ENCODE measurements at regions not wholly inside any gene's neighbourhood (a gene's known extent, or its start where the extent isn't known, plus 50 kb on each side); places are given as distances from the start of the nearest gene placed in this dataset.

GRCh38 chr3:99342383-99342782, 296.0 kb upstream of the COL8A1 start (continued):
- TF ChIP-seq ZBTB26 (CRISPR knock-in tag; IDR thresholded peaks at IDR 0.05; ENCODE audit: borderline replicate concordance) = no peak
- no peak for TF ChIP-seq ZNF180 (CRISPR knock-in tag; IDR thresholded peaks at IDR 0.05; ENCODE audit: borderline replicate concordance, low read depth)
- no peak for TF ChIP-seq ZNF552 (CRISPR knock-in tag; IDR thresholded peaks at IDR 0.05; ENCODE audit: borderline replicate concordance)
- no peak for TF ChIP-seq TFDP2 (CRISPR knock-in tag; IDR thresholded peaks at IDR 0.05)
- TF ChIP-seq MNT (IDR thresholded peaks at IDR 0.05) = no peak
- no peak for TF ChIP-seq HOXA5 (CRISPR knock-in tag; IDR thresholded peaks at IDR 0.05)
- TF ChIP-seq ZNF776 (CRISPR knock-in tag; IDR thresholded peaks at IDR 0.05) = no peak
- TF ChIP-seq ZNF780A (CRISPR knock-in tag; IDR thresholded peaks at IDR 0.05) = no peak
- no peak for TF ChIP-seq TCF12 (IDR thresholded peaks at IDR 0.05)
- TF ChIP-seq TCF12 (CRISPR knock-in tag; IDR thresholded peaks at IDR 0.05) = no peak
- no peak for TF ChIP-seq NR2F2 (IDR thresholded peaks at IDR 0.05; ENCODE audit: borderline replicate concordance, low read depth)
- TF ChIP-seq EED (CRISPR knock-in tag; IDR thresholded peaks at IDR 0.05) = no peak
- TF ChIP-seq ZNF670 (CRISPR knock-in tag; IDR thresholded peaks at IDR 0.05; ENCODE audit: borderline replicate concordance) = no peak
- TF ChIP-seq ZFYVE20 (CRISPR knock-in tag; IDR thresholded peaks at IDR 0.05; ENCODE audit: borderline replicate concordance, low read depth) = no peak

Data from HepG2 (cell line).